Keratinocyte (primary cell): ENCODE measurements at regions not wholly inside any gene's neighbourhood (a gene's known extent, or its start where the extent isn't known, plus 50 kb on each side); places are given as distances from the start of the nearest gene placed in this dataset.
"Not testable (repeated sequence)": the region's sequence is repeated elsewhere in the genome, so short reads cannot be mapped to it uniquely, and the experiment has no call there.

Source experiments
- DNase-seq: peaks from one replicate; pipeline ENCODE4 v3.0.0-alpha.2; 2011; ENCODE audit warnings: low read depth, missing footprints, low spot score
- FAIRE-seq: peaks from 2 replicates; lab custom pipeline; 2011; peaks lifted over from hg19 to GRCh38; lab: Jason Lieb, UNC
- H2AFZ ChIP-seq: 2 replicates; pipeline ENCODE4 v1.6.0; 2012; ENCODE audit warnings: low read length, control low read depth, inconsistent platforms; ENCODE audit not compliant: control insufficient read depth
- H3K27ac ChIP-seq: 2 replicates; pipeline ENCODE4 v1.5.1; 2011; ENCODE audit warnings: low read length; ENCODE audit not compliant: control insufficient read depth, insufficient read depth
- H3K27me3 ChIP-seq: 3 replicates; pipeline ENCODE4 v1.6.0; 2011; ENCODE audit warnings: low read length; ENCODE audit not compliant: control insufficient read depth, insufficient read depth; ENCODE audit errors: extremely low read depth
- H3K36me3 ChIP-seq, 2 experiments: 2 replicates in 1 of 2; 3 replicates in 1 of 2; pipeline ENCODE4 v1.5.1; 2011; ENCODE audit warnings: low read length in 2 of 2, mild to moderate bottlenecking in 1 of 2; ENCODE audit not compliant: control insufficient read depth in 2 of 2, insufficient read depth in 2 of 2; ENCODE audit errors: extremely low read depth in 1 of 2
- H3K4me1 ChIP-seq: 3 replicates; pipeline ENCODE4 v1.5.1; 2011; ENCODE audit warnings: low read length; ENCODE audit not compliant: control insufficient read depth, insufficient read depth; ENCODE audit errors: extremely low read depth
- H3K4me2 ChIP-seq: 3 replicates; pipeline ENCODE4 v1.6.0; 2011; ENCODE audit warnings: low read depth, low read length; ENCODE audit not compliant: control insufficient read depth, insufficient read depth; ENCODE audit errors: extremely low read depth
- H3K4me3 ChIP-seq, 3 experiments: fragments of 200-600 bp in 1 of 3; sonication (generic) in 1 of 3; 2 replicates in 2 of 3; 3 replicates in 1 of 3; pipeline ENCODE4 v1.5.1; 2011 to 2016; ENCODE audit warnings: low read length in 3 of 3, mild to moderate bottlenecking in 3 of 3, control low read depth in 2 of 3, inconsistent platforms in 1 of 3, low read depth in 1 of 3, mixed read lengths in 1 of 3, mixed run types in 1 of 3, moderate library complexity in 1 of 3; ENCODE audit not compliant: control insufficient read depth in 2 of 3, insufficient read depth in 2 of 3; ENCODE audit errors: extremely low read depth in 1 of 3
- H3K79me2 ChIP-seq: 2 replicates; pipeline ENCODE4 v1.6.0; 2012; ENCODE audit warnings: low read length; ENCODE audit not compliant: control insufficient read depth, insufficient read depth
- H3K9ac ChIP-seq: 3 replicates; pipeline ENCODE4 v1.6.0; 2011; ENCODE audit warnings: low read length; ENCODE audit not compliant: control insufficient read depth, insufficient read depth; ENCODE audit errors: extremely low read depth
- H3K9me1 ChIP-seq: 3 replicates; pipeline ENCODE4 v1.6.0; 2011; ENCODE audit warnings: low read length; ENCODE audit not compliant: control insufficient read depth, insufficient read depth; ENCODE audit errors: extremely low read depth
- H3K9me3 ChIP-seq: 2 replicates; pipeline ENCODE4 v1.5.1; 2012; ENCODE audit warnings: low read depth, low read length; ENCODE audit not compliant: control insufficient read depth
- H4K20me1 ChIP-seq: 3 replicates; pipeline ENCODE4 v1.6.0; 2011; ENCODE audit warnings: low read length; ENCODE audit not compliant: control insufficient read depth, insufficient read depth; ENCODE audit errors: extremely low read depth
- dilution Hi-C: fragments of 300-500 bp; cut with MboI; formaldehyde crosslinking; loops from one replicate; pipeline ENCODE4 v1.7.0; 2020; ENCODE audit warnings: low sequenced_read_pairs; ENCODE audit not compliant: extremely low pct_ligation_motif_present

GRCh38 chr7:153983186-153983585 lies 69.0 kb upstream of the DPP6 start:
- H3K4me1 ChIP-seq, dilution Hi-C loops, H3K9me3 ChIP-seq, H3K9ac ChIP-seq, H3K4me3 ChIP-seq, H3K27me3 ChIP-seq, H3K79me2 ChIP-seq, H2AFZ ChIP-seq, H3K9me1 ChIP-seq, H3K4me2 ChIP-seq, H3K27ac ChIP-seq, DNase-seq, H3K36me3 ChIP-seq, H4K20me1 ChIP-seq, FAIRE-seq: not testable (repeated sequence)

- H3K4me1 ChIP-seq, H3K27me3 ChIP-seq, DNase-seq, H3K4me3 ChIP-seq, H4K20me1 ChIP-seq, H3K36me3 ChIP-seq, H3K9me1 ChIP-seq, H2AFZ ChIP-seq, H3K9ac ChIP-seq, FAIRE-seq, H3K9me3 ChIP-seq, H3K4me2 ChIP-seq, dilution Hi-C loops, H3K79me2 ChIP-seq, H3K27ac ChIP-seq: not testable (repeated sequence)
These were observed 63.1 kb upstream of the DPP6 start for GRCh38 chr7:153989066-153989627.

DNA sequence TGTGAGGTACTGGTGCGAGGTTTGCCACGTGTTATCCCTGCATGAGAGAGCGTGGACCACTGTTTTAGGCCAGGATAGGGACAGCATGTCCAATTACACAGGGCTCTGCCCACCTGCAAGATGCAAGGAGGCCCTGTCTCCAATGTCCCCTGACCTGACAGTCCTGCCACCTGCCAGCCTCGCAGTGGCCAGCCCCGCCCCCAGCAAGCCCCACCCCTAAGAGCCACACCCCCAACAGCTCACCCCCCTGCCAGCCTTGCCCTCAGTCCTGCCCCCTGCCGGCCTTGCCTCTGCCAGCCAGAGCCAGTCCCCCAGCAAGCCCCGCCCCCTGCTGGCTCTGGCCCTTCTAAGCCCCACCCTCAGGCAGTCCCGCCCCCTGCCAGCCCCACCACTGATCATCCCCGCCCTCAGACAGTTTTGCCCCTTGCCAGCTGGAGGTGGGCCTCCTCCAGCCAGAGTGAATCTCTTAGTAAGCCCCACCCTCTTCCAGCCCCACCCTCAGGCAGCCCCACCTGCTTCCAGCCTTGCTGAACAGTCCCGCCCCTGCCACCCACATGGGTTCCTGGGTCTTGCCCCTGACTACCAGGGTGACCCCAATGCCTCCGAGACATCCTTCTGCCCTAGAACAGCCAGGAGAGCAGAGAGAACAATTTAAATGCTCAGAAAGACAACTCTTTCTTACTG lies 62.3 kb upstream of the DPP6 start:
- H3K4me3 ChIP-seq, H3K4me1 ChIP-seq, H3K9me3 ChIP-seq, dilution Hi-C loops, H3K36me3 ChIP-seq, H3K4me2 ChIP-seq, H2AFZ ChIP-seq, H3K27me3 ChIP-seq, H3K79me2 ChIP-seq, FAIRE-seq, H4K20me1 ChIP-seq, DNase-seq, H3K9me1 ChIP-seq, H3K9ac ChIP-seq, H3K27ac ChIP-seq: not testable (repeated sequence)

DNA sequence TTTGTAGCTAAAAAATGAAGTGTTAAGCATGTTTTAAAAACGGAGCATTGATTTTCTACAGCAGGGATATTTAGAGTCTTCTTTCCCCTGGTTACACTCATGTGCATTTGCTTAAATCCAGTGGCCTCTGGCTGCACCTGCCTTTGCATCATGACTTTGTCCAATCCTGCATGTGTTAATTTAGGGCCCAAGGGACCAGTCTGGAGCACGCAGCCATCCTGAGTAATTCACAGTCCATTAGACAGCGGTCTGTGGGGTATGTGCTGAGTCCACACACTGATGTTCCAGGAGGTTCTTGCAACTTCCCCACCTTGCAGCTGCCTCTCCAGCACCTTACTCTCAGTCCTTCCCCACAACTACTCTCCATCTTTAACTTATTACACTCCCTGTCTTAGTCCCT lies 60.7 kb upstream of the DPP6 start:
- H3K9me3 ChIP-seq, H3K4me3 ChIP-seq, DNase-seq, H3K4me1 ChIP-seq, H3K27ac ChIP-seq, H2AFZ ChIP-seq, H3K9me1 ChIP-seq, dilution Hi-C loops, H3K79me2 ChIP-seq, H3K36me3 ChIP-seq, H3K4me2 ChIP-seq, FAIRE-seq, H3K9ac ChIP-seq, H3K27me3 ChIP-seq, H4K20me1 ChIP-seq: not testable (repeated sequence)

DNA sequence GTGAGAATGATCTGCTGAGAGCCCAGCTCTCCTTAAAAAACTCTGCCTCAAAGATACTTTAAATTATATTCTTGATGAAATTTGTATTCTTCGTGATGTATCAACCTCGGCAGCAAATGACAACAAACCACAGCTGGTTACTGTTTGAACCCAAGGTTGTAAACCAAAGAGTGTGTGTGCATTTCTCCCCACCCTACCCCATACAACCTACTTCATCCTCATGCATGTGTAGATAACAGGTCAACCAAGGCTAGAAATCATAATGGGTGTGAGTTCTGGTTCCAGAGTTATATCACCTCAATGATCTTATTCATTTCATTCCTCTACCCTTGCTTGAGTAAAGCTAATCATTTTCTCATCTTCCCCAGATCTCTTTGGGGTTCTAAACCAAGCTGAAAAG lies 58.8 kb upstream of the DPP6 start:
- H3K4me3 ChIP-seq, H3K9me1 ChIP-seq, H3K79me2 ChIP-seq, DNase-seq, H2AFZ ChIP-seq, H3K27me3 ChIP-seq, FAIRE-seq, H3K9ac ChIP-seq, H3K4me2 ChIP-seq, H3K27ac ChIP-seq, H3K9me3 ChIP-seq, H3K36me3 ChIP-seq, H4K20me1 ChIP-seq, dilution Hi-C loops, H3K4me1 ChIP-seq: not testable (repeated sequence)
